GM12891 (cell line): ENCODE measurements at regions not wholly inside any gene's neighbourhood (a gene's known extent, or its start where the extent isn't known, plus 50 kb on each side); places are given as distances from the start of the nearest gene placed in this dataset.
"Not testable (repeated sequence)": the region's sequence is repeated elsewhere in the genome, so short reads cannot be mapped to it uniquely, and the experiment has no call there.

Experiments
- DNase-seq: peaks from one replicate; pipeline ENCODE4 v3.0.0; 2011; ENCODE audit warnings: low spot score; ENCODE audit not compliant: insufficient read length
- FAIRE-seq: peaks from 2 replicates; lab custom pipeline; 2011; peaks lifted over from hg19 to GRCh38; lab: Jason Lieb, UNC
- PAX5 ChIP-seq: IDR thresholded peaks from 2 replicates; pipeline ENCODE4 v1.6.1; 2011; ENCODE audit warnings: low read length, moderate library complexity, mild to moderate bottlenecking; ENCODE audit not compliant: insufficient read depth, severe bottlenecking
- POLR2A ChIP-seq: IDR thresholded peaks from 2 replicates; pipeline ENCODE4 v1.6.1; 2011; ENCODE audit warnings: low read depth, low read length, control low read depth
- POLR2AphosphoS5 ChIP-seq: IDR thresholded peaks from 2 replicates; pipeline ENCODE4 v1.6.1; 2011; ENCODE audit warnings: low read depth, low read length, control low read depth
- POU2F2 ChIP-seq: IDR thresholded peaks from 2 replicates; pipeline ENCODE4 v1.6.1; 2011; ENCODE audit warnings: low read depth, mild to moderate bottlenecking, control low read depth, low read length, moderate library complexity
- SPI1 ChIP-seq: IDR thresholded peaks from 2 replicates; pipeline ENCODE4 v1.6.1; 2011; ENCODE audit warnings: low read depth, low read length, control low read depth
- TAF1 ChIP-seq: IDR thresholded peaks from 2 replicates; pipeline ENCODE4 v1.6.1; 2011; ENCODE audit warnings: low read depth, low read length, control low read depth

DNA sequence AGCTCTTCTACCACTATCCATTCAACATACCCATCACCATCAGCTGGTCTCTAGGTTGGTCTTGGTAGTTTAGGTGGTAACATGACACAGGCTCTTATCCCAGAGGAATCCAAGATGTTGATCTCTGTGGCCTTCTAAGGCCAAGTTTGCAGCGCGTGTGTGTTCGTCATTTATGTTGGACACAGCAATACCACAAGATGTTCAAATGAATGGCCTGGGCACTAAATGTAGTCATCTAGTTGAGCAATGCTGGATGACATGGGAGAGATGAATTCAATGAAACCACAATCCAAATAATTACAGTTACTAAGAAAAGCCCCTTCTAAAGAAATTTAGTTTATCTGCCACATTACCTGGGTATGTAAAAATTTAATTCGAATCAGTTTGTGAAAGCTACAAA is 292.4 kb downstream of the MRPS30 start:
- DNase-seq (no peak), FAIRE-seq (no peak)
- TF ChIP-seq POLR2AphosphoS5 (no peak), SPI1 (no peak), POLR2A (no peak), PAX5 (no peak)

GRCh38 chr5:45105491-45105994 is 296.8 kb downstream of the MRPS30 start:
- FAIRE-seq, result no peak
- DNase-seq, result no peak

DNA sequence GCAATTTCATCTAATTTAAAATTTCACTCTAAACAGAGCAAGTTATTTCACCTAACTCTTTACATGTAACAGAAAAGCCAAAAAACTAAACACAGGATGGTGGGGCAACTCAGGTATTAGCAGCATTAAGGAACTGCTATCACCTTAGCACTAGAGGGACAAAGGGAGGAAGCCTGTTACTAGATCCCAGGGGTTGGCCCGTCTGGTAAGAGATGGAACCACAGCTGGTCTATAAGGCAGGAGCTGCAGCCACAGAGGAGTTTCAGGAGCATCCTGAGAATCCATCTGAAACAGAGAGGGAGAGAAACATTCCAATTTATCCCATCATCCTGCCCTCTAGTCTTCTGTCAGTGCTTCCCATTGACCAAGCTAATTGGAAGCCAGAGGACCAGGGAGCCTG is 300.3 kb downstream of the MRPS30 start:
- TF ChIP-seq POLR2AphosphoS5, result no peak
- TF ChIP-seq TAF1, result no peak
- no peak for TF ChIP-seq POU2F2
- TF ChIP-seq POLR2A, result no peak
- TF ChIP-seq PAX5, result no peak
- no peak for TF ChIP-seq SPI1
- no peak for DNase-seq
- no peak for FAIRE-seq

More at GRCh38 chr5:45105491-45105994, 296.8 kb downstream of the MRPS30 start:
- TF ChIP-seq PAX5 (no peak), TAF1 (no peak), POLR2A (no peak), POU2F2 (no peak), POLR2AphosphoS5 (no peak), SPI1 (no peak)

DNA sequence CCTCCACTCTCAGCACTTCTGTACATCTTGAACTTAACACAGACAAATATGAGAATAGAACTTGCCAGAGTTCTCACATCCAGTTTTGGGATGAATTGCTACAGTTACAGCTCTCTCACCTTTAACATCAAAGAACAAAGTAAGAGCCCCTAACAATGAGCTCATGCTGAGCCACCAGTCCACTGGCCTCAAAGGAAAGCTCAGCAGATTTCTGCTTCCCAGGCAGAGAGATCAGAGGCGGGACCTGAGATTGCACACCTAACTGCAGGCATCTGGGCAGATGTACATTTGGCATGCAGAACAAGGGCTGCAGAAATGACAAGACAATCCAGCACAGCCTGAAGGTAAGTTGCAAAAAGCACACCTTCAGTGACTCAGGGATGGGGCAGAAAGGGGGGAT is 300.9 kb downstream of the MRPS30 start:
- TF ChIP-seq POLR2A (no peak), POLR2AphosphoS5 (no peak), SPI1 (no peak), PAX5 (no peak), POU2F2 (no peak), TAF1 (no peak)
- no peak for DNase-seq
- FAIRE-seq, result no peak

GRCh38 chr5:45110399-45110798 is 301.7 kb downstream of the MRPS30 start:
- FAIRE-seq (no peak), DNase-seq (no peak)
- no peak for TF ChIP-seq PAX5

DNA sequence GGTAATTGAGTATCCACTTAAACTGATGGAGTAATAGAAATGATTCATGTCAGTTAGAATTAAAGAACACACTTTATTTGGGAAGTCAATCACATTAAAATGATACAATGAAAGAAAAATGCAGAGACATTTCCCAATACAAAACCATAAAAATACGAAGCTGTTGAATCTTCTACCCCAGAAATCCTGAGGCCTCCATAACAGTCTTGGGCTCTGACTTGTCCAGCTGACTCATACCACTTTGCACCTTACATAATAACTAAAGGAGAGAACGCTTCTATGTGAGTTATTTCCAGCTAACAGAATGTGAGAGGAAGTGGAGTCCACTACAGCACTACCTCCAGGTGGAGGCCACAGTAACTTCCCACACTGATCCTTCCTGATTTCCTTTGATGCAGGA is 305.0 kb downstream of the MRPS30 start:
- DNase-seq, result no peak
- FAIRE-seq, result no peak
- TF ChIP-seq POLR2A (no peak), TAF1 (no peak)

DNA sequence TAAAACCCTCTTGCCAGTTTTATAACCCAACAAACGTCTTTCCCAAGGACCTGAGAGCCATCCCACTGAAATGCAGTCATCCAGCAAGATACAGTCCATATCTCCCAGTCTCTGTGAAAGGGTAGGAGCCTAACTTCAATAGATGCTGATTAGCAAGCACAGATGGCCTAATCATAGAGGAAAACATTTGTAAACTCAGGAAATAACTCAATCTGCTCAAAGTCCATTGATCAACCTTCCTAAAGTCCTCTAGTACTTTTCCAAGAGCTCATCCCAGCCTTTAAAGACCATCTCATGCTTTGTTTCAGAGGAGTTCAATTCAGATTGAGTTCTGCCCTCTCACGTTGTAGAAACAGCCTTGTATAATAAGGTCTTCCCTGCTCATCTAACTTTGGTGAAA is 324.2 kb downstream of the MRPS30 start:
- DNase-seq, result no peak
- no peak for FAIRE-seq
- TF ChIP-seq POU2F2 (no peak), POLR2AphosphoS5 (no peak), TAF1 (no peak), PAX5 (no peak)

DNA sequence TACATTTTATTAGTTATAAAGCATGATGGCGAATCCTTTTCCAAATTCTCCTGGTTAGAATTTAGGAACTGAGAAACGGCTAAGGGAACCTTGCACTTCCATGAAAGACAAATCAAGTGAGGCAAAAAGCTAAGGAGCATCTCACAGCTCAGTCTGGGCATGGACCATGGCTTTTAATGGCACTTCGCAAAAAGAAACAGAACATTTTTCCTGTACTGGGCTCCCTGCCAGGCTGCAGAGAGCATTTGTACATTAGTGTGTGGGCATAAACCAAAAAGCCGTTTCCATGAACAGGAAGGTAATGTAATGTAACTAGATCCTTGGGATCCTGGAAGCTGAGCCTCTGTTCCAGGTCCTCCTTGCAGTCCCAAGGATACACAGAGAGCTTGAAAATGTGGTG is 354.2 kb downstream of the MRPS30 start:
- DNase-seq, result no peak
- FAIRE-seq, result no peak
- TF ChIP-seq POLR2AphosphoS5 (no peak), SPI1 (no peak), TAF1 (no peak), PAX5 (no peak)

DNA sequence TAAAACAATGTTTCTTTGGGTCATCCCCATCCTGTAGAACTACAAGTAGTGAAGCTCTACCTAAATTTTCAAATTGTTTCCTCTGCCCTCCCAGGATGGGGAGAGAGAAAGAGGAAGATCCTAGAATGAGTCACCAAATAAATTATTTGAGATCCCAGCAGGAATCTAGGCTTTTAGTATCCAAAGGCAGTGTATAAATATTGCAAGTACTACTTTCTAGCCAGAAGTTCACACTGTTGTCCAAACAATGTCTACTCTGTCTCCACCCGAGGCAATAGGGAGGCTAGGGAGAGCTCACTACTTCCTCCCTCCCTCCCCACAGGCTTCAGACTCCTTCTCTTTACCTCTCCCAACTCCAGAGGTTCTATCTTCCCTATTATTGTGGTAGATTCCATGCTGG is 362.8 kb downstream of the MRPS30 start:
- TF ChIP-seq POU2F2, result no peak
- no peak for TF ChIP-seq POLR2A
- TF ChIP-seq POLR2AphosphoS5, result no peak
- no peak for TF ChIP-seq PAX5
- no peak for TF ChIP-seq TAF1
- TF ChIP-seq SPI1, result no peak
- FAIRE-seq, result no peak
- DNase-seq, result no peak

GRCh38 chr5:45172634-45173033 is 363.9 kb downstream of the MRPS30 start:
- DNase-seq, FAIRE-seq: not testable (repeated sequence)

DNA sequence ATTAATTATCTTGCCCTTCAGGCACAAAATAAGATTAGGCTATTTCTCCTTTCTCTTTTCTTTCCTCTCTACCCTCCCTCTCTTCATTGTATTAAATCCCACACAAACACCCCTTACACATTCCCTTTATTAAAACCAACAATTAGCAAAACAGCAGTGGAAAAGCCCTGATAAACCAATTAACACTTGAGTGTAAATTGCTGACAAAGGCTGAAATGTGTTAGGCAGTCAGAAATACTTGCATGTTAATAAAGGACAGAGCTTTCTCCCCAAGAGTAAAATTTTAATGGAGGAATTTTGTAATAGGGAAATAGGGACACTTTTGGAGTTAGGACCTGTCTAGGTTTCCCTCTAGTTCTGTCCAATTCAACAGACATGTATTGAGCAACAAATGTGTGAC is 370.9 kb downstream of the MRPS30 start:
- DNase-seq, result no peak
- FAIRE-seq, result no peak
- TF ChIP-seq POU2F2 (no peak), POLR2A (no peak), POLR2AphosphoS5 (no peak), PAX5 (no peak), SPI1 (no peak), TAF1 (no peak)
